ENCODE measurements at regions not wholly inside any gene's neighbourhood (a gene's known extent, or its start where the extent isn't known, plus 50 kb on each side); places are given as distances from the start of the nearest gene placed in this dataset.

DNA sequence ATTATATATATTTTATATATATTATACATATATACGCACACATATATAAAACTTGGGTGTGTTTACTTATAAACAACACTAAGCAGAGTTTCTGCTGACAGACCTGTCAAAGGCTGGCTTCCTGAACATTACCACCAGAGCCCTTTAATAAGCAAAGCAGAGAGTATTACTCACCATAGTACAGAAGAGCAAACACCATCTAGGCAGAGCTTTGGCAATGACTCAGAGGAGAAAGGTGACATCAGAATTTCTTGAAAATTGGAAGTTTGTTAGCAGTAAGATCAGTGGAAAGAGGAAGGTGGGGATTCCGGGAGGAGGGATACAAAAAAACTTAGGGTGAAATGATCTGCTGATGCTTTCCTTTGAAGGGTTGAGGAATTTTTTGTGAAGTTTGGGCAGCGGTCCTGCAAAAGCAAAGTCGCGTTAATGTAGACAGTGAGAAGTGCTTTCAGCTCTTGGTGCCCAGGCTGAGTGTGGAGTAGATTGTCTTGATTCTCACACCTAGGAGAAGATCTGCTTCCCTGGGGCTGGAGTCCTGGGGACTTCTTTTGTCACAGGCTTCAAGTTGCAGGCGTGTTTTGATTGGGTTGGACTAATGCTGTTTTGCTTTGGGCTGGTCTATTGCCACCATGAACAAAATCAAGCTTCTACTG is 109.6 kb upstream of the BACH2 start:
- in situ Hi-C loops (cut with MboI; ENCODE audit: low sequenced_read_pairs), result no loop called here

DNA sequence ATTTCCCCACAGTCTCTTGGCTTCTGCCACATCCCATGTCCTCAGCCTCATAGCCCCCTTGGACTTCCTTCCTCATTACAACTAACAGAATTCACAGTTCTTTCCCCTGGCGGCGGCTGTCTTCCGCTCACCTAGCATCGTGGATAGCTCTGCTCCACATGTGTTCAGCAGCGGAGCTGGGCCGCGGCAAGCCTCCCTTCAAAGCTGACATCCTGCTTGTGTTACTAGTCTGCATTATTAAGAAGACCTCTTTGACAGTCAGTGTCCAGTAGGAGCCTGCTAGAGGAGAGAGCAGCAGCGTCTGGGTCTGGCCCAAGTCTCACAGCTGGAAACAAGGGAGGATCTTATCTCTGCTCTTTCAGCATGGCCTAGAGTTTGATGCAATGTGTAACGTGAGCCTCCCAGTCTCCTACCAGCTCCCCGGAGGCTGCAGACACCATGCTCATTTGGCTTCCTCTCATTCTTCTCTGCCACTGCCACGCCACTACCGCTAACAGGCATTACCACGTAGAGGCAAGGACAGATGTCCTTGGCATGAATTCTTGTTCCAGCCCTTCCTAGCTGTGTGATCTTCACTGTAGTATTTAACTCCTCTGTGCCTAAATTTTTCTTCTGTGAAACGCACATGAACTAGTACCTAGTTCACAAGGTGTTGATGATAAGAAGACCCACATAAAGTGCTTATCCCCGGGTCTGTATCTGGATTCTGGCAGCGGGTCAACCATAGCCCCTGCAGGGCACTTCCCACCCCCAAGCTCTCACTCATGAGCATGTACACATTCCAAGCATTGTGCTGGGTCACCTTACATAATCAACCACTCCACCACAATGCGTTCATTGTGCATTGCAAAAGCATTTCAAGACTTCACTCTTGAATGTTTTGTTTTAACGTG is 107.1 kb upstream of the BACH2 start:
- in situ Hi-C loops (cut with MboI; ENCODE audit: low sequenced_read_pairs), result no loop called here

DNA sequence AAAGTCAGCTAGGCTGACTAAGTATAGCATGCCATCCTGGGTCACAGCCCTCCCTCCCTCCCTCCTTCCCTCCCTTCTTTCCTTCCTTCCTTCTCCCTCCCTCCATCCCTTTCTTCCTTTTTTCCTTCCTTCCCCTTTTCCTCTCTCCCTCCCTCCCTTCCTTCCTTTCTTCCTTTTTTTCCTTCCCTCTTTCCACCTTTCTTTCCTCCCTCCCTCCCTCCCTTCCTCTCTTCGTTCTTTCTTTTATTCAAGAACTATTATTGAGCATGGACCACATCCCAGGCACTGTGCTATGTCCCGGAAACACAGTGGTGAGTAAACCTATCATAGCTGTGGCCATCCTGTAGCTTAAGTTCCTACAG is 106.2 kb upstream of the BACH2 start:
- in situ Hi-C loops (cut with MboI; ENCODE audit: low sequenced_read_pairs), result no loop called here

DNA sequence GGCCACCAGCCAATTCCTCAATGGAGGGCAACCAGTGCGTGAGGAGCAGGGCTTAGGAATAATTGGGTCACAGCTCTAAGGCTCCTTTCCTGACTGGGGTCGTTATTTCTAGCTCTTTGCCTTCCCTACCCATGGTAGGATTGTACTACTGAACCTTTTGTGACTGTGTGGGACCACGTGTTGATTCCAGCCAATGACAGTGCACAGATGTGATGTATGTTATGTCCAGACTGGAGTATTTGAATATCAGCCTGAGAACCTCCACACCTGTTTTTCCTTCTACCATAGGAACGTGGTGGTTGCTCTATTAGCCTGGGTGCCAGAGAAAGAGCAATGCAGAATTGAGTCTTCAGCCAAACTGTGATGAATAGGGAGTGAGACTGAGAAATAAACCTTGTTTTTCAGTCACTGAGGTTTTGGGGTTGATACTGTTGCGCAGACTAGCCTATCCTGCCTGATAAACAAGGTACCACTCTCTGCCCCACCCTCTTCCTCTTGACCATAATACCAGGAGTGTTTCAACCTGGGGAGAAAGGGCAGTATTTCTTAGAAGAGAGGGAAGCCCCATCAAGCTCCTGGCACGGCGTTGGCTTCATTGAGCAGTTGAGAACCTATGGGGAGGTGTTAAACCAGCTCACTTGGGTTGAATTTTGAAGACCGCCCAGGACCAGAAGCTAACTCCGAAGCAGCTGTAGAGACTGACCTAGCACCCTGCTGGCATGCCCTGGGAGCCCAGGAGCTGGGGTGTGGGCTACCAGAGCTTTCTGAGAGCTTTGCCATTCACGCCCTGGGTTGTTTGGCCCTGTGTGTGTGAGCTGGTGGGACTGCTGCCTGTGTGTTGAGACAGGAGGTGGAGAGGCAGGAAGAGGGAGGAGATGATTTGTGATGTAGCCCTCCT is 105.5 kb upstream of the BACH2 start:
- in situ Hi-C loops (cut with MboI; ENCODE audit: low sequenced_read_pairs), result no loop called here

DNA sequence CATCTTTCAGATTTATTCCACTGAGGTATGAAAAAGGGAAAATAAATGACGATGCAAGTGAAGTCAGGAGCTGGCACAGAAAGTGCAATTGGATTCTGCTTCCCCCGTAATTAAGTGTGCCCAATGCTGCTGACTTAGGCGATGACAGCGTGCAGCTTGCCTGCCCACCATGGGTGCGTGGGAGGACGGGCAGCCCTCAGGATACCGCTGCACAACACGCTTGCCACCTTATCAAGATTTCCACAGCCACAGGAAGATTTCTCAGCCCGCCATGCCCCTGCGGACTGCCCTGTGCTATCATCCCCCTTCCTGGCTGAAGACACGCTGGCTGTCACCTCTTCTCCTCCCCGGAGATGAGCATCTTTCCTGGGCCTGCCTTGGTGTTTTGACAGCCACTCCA is 103.3 kb upstream of the BACH2 start:
- in situ Hi-C loops (cut with MboI; ENCODE audit: low sequenced_read_pairs), result loop anchor here (10.0 kb wide), 1 partner anchor 95 kb away; no protein-coding TSS in a partner anchor

DNA sequence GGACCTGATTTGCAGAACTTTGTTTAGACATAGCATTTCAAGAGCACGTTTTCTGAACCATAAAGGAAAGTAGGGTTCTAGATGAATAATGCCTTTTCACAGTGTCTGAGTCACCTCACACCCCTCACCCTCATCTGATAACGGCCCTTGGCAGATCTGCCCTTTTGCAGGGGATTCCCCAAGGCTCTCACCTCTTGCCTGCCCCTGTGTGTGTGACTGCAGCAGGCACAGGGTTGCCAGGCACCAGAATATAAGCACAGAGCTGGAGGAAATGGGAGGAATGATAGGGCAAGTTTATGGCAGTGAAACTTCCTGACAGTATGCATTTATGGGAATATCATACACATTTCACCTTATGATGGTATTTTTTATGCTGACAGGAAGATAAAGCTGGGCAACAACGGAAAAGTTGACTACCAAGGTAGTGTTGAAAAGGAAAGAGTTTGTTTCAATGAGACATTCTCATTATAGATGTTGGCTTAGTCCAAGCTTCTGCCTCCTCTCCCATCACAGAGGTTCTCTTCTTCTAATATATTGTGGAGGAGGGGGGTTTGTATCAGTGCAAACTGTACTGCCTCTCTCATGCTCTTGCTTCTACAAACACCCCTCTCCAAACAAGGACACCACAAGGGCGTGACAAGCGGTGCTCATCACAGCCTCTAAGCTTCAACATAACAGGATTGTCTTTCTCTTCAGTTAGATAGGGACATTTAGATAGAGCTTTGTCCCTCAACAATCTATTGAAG is 101.5 kb upstream of the BACH2 start:
- in situ Hi-C loops (cut with MboI; ENCODE audit: low sequenced_read_pairs), result loop anchor here (10.0 kb wide), 1 partner anchor 93 kb away; no protein-coding TSS in a partner anchor

DNA sequence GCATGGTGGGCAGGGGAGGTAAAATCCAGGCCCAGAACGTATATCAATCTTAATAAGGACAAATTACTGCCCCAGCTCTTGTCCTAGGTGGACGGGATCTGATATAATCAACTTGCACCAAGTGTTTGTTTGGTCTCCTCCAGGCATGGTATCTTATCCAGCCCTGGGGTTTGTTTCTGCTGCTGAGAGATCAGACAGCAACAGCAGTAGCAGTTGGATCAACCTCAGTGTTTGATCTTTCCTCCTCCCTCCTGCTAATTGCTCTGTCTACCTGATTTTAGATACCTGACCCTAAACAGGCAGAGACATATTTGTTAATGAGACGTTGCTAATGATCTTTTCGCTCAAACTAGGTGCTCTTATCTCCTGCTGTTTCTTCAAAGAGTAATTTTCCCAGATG is 100.4 kb upstream of the BACH2 start:
- in situ Hi-C loops (cut with MboI; ENCODE audit: low sequenced_read_pairs), result loop anchor here (10.0 kb wide), 1 partner anchor 92 kb away; no protein-coding TSS in a partner anchor

DNA sequence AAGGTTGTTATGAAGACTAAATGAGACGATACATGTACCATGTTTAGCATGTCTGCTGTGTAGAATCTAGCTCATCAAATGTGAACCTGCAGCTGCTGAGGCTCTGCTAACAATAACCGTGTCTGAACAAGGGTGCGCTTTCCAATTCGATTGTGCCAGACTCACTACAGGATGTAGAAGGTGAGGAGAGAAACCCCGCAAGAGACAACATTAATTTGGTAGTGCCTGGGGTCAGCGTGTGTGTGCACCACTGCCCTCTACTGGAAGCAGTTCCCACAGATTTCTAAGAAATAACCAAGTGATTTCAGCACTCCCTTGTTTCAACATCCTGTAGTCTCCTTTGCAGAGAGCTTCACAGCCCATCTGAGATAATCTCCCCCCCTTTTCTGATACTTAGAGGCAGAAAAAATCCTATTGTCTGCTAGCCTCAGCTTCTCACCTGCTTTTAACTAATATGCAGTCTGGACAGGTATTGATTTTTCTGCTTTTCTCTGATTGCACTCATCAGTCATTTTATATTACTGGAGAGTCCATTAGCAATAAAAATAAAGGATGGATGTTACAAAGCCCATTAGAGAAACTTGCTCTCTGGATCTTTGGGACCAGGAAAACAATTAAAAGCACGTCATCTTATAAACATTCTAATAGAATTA is 96.7 kb upstream of the BACH2 start:
- in situ Hi-C loops (cut with MboI; ENCODE audit: low sequenced_read_pairs), result loop anchor here (10.0 kb wide), 1 partner anchor 89 kb away; no protein-coding TSS in a partner anchor

DNA sequence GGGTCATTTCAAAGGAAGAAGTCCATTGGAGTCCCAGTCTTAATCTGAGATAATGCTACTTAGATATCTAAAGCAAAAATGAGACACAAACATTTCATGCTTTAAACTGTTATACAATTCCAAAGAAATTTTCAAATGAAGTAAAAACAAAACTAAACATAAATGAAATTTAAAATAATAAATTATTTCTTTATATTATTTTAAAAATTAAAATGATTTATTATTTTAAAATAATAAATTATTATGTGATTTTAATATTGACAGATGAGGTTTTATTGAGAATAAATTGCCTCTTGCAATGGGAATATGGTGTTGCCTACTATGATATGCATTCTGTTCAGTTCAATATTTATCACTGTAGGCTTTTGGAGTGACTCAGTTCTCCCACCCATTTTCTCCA is 93.7 kb upstream of the BACH2 start:
- in situ Hi-C loops (cut with MboI; ENCODE audit: low sequenced_read_pairs), result loop anchor here (10.0 kb wide), 1 partner anchor 86 kb away; no protein-coding TSS in a partner anchor

DNA sequence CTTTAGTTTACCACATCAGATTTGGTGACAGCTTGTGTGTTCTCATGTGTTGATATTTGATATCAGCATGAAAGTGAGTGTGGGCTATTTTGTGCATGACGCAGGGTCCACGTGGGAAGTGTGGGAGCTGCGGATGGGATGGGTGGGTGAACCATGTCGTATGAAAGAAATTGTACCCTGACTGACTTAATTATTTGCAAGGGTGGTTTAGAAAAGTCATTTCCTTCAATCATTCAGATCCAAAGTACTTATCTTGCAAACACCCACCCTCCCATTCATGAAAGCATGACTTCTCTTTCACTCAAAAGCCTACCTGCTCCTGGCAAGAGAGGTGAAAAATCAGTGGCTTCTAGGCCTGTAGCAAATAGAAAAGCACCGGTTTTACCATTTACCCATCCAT is 91.8 kb upstream of the BACH2 start:
- in situ Hi-C loops (cut with MboI; ENCODE audit: low sequenced_read_pairs), result no loop called here

DNA sequence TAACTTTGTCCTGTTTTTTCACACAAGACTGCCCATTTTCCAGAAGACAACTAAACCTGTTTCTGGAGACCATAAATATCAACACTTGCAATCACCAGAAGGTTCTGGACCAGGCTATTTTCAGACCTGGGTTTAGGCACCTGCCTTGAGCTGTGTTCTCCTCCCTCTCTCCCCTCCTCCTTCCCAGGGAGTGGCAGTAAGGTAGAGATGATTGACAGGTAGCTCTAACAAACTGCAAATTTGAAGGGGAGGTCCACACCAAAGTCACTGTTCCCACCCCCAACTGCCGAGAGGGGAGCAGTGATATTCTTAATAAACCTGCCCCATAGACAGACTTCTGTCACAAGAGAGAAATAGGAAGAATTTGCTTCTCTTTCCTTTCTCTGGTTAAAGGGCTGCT is 91.2 kb upstream of the BACH2 start:
- in situ Hi-C loops (cut with MboI; ENCODE audit: low sequenced_read_pairs), result no loop called here

DNA sequence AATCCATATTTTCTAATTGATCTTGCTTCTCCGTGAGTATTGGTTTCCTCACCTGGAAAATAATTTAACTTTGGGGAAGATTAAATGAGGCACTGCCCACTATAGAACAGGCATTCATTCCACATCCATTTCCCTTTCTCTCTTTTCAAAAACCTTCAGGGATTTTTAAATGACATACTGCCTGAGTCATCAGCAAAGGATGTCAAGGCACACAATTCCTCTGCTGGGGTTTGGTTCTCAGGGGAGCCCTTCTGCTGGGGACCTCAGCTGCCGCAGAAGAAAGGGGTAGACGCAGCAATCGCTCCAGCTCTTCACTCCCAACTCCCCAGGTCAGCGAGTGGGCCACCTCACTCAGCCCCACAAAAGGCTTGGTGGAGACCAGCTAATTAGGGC is 90.7 kb upstream of the BACH2 start:
- in situ Hi-C loops (cut with MboI; ENCODE audit: low sequenced_read_pairs), result no loop called here

DNA sequence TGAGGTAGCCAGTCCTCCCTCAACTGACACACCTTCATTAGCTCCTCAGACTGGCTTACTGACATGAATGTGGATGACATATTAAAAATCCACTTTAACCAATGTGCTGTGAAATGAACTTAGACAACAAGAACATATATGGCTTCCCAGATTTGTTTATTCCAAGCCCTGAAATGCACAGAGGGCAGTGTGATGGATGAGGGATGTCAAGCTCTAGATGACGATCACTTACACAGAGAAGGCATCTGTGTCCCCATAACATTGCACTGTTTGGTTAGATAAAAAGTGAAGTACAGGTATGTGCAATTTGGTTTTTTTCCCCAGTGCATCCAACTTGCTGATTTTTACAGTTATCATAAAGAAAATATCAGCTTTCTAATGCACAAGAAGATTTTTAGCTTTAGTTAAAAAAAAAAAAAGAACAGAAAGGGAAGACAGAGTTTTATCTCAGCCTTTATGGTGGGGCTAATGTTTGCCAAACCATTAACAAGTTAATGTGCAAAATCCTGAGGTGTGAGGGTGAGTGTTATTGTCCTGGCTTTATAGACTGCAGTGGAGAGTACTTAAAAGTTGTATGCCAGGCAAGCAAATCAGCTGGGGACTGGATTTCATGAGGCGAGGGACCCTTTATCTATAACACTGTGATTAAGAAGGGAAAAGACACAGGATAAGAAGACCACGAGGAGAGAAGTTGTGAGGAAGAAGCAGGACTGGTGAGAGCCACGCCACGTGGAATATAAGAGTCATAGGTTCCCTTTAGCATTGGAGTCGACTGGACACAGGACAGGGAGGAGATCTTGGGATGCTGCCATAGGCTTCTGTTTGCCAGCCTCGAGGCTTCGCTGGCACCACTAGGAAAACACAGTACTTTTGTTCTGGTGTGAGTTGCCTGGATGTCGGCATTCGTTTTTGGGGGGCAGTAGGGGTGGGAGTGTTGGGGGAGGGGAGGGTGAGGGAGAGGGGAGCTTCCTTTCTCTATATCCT is 90.0 kb upstream of the BACH2 start:
- in situ Hi-C loops (cut with MboI; ENCODE audit: low sequenced_read_pairs), result no loop called here

DNA sequence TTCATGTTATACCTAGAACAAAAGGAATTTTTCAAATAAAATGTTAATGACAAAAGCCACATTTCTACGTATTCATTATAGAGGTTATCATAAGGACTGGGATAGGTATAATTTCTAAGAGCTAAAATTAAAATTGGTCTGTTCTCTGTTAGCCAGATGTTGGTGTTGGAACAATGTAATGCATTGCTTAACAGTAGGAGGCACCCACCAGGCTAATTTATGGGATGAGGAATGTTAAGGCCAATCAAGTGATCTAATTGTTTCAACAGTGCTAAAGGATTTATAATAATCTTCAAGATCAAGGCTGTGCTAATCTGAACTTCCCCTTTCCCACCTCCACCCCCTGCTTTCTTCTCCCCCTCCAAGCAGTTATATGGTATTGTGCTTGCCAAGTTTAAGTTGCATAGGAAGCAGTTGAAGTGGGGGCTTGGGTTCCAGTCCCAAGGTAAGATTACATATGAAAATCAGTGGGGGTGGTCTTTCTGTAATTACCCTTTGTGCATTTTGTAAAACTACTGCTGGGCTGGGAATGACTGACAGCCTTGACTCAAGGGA is 89.2 kb upstream of the BACH2 start:
- in situ Hi-C loops (cut with MboI; ENCODE audit: low sequenced_read_pairs), result no loop called here

DNA sequence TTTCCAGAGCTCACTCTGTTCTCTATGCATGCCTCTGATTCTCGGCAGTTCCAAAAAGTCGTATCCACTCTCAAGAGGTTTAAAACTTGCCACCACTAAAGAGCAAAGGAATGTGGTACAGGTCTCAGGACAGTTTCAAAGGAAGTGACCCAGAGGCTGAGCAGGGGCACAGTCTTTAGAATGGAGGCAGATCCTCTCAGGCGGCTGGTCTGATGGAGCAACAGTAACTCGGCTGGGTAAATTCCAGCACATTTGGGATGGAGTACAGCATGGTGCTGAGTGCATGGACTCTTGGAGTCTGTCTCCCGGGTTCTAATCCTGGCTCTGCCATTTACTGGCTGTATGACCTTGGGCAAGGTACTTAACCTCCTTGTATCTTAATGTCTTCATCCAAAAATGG is 88.1 kb upstream of the BACH2 start:
- in situ Hi-C loops (cut with MboI; ENCODE audit: low sequenced_read_pairs), result no loop called here

DNA sequence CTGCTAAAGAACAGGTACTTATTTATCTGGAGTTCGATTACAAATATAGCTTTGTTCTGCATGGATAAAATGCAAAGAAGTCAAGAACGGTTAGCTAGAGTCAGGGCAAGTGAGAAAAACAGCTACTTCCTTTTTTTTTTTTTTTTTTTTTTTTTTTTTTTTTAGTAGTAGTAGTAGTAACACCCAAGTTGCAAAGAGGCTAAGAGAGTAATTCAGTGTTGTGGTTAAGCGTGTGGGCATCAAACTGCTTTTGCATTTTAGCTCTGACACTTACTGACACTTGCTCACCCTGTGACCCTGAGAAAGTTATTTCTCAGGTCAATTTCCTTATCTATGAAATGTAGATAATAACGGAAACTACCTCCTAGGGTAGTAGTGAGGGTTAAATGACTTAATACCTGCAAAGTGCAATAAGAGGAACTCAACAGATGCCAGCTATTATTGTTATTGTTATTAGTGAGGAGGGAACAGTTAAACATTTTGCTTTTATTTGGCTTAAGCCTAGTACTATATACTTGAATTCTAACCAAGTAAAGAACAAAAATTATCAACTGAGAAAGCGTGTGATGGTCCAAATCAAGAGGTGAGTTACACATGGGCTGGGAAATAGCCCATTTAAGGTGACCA is 86.7 kb upstream of the BACH2 start:
- in situ Hi-C loops (cut with MboI; ENCODE audit: low sequenced_read_pairs), result no loop called here

DNA sequence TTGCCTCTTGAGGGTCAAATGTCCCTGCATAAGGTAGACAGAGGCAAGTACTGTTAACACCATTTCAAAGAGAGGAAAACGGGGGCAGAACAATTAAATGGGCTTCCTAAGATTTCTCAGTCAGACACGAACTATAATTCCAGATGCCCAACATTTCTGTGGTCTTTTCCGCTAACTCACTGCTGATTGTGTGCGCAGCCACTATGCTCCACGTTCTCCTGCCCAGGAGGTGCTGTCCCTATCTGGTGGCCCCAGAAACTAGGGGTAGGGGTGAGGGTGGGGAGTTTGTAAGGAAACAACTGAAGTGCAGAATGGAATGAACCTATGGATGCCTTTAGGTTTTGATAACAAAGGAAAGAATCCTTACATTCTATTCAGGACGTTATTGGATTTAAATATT is 86.1 kb upstream of the BACH2 start:
- in situ Hi-C loops (cut with MboI; ENCODE audit: low sequenced_read_pairs), result no loop called here

Measured in HL-60/S4 treated with phorbol 12-myristate 13-acetate at 8.2 ng/mL for 4 days and 3 days (cell line).